ENCODE measurements at regions not wholly inside any gene's neighbourhood (a gene's known extent, or its start where the extent isn't known, plus 50 kb on each side); places are given as distances from the start of the nearest gene placed in this dataset.

DNA sequence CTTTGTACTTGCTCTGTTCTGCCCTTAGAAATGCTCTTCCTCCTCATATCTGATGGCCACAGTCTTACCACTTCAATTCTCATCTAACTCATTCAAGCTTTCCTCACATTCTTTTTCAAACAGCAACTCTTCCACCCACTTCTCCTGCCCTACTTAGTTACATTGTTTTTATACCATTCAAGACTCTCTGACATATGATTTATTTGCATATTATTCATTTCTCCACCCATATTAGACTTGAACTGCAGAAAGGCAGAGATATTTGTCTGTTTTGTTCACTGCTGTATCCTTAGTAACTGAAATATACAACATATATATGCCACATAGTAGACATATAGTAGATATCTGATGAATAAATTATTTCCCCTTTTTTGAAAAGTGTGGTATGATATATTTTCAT is 95.5 kb upstream of the DCN start:
- TF ChIP-seq, protein P1, sequence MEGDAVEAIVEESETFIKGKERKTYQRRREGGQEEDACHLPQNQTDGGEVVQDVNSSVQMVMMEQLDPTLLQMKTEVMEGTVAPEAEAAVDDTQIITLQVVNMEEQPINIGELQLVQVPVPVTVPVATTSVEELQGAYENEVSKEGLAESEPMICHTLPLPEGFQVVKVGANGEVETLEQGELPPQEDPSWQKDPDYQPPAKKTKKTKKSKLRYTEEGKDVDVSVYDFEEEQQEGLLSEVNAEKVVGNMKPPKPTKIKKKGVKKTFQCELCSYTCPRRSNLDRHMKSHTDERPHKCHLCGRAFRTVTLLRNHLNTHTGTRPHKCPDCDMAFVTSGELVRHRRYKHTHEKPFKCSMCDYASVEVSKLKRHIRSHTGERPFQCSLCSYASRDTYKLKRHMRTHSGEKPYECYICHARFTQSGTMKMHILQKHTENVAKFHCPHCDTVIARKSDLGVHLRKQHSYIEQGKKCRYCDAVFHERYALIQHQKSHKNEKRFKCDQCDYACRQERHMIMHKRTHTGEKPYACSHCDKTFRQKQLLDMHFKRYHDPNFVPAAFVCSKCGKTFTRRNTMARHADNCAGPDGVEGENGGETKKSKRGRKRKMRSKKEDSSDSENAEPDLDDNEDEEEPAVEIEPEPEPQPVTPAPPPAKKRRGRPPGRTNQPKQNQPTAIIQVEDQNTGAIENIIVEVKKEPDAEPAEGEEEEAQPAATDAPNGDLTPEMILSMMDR (IDR thresholded peaks at IDR 0.05) = no peak
- no peak for TF ChIP-seq POLR2A (IDR thresholded peaks at IDR 0.05)

Data from sigmoid colon (tissue), 3 donors.